ENCODE measurements at regions not wholly inside any gene's neighbourhood (a gene's known extent, or its start where the extent isn't known, plus 50 kb on each side); places are given as distances from the start of the nearest gene placed in this dataset.

GRCh38 chr2:133814890-133815289 is 246.6 kb upstream of the NCKAP5 start:
- no peak for DNase-seq

GRCh38 chr2:133816037-133816436 is 247.8 kb upstream of the NCKAP5 start:
- no peak for DNase-seq

GRCh38 chr2:133817680-133818566 is 249.7 kb upstream of the NCKAP5 start:
- no peak for DNase-seq

- DNase-seq = no peak
Measured at GRCh38 chr2:133818661-133819060, 250.4 kb upstream of the NCKAP5 start.

DNA sequence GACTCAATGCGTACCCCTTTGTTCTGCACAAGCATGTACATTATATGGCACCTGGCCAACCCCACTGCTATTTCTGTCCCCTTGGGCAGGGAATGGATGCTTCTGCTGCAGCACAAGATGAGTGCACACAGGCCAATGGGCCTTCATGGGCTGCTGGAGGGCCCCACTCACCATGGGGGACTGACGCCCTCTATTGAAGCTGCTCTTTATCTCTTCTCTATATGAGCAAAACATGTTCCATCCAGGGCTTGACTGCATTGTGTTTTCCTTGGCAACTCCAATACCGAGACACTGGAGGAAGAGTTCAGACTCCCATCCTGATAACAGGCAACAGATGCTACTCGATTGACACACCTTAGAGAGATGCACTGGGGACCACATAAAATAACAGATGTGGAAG is 251.6 kb upstream of the NCKAP5 start:
- no peak for DNase-seq

DNA sequence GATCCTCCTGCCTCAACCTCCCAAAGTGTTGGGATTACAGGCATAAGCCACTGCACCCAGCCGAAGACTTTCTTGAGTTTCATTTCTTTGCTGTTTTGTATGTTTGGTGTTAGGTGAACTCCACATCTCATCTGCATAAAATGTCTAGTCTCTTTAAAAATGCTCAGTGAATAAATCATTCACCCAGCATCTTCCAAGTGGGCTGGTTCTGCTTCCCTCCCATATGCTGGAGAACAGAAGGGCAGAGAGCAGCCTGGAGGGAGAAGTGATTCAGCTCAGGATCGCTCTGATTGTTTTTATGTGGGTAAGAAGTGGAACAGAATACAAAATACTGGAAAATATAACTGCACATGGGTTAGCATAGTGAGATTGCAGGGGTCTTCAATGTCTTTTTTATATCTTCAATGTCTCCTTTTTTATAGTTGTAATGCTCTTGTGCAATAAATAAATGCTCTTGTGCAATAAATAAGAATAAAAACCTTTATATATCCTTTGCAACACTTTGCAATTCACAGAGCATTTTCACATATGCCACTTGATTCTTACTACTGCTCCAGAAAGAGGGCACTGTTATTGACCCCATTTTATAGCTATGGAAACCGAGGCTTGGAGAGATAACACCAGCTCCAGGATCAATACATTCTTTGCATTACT is 253.0 kb upstream of the NCKAP5 start:
- no peak for DNase-seq

- no peak for DNase-seq
Measured at GRCh38 chr2:133822517-133823225, 254.4 kb upstream of the NCKAP5 start.

DNA sequence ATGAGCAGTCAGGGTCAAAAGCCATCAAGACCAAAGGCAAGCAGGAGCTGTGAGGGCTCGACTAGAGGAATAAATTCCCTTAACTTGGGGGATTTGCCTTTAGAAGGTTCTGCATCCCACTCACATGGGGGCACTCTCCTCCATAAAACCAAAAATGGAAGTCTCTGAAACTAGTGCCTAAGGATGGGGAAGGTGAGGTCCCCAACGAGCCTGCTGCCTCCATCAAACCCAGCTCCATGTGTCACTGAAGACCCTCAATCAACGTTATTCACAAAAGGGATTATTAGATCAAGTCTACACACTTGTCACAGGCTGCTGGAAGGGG is 254.9 kb upstream of the NCKAP5 start:
- DNase-seq = no peak

DNA sequence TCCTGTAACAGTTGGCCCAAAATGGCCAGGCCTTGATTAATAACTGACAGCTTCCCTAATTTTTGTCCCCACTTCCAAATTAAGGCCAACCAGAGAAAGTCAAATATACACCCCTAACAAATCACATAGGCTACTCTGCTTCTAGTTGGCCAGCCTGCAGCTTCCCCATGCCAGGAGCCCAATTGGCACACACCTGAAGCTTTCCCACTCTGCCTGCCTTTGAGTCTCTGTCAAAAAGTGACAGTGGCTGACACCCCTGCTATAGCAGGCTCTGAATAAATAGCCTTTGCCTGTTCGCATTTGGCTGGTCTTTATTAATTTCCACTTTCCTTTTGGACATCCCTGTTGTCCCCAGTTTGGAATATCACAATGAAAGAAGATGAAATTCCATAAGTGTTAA is 256.6 kb upstream of the NCKAP5 start:
- no peak for DNase-seq

GRCh38 chr2:133825778-133826177 is 257.5 kb upstream of the NCKAP5 start:
- DNase-seq = no peak

GRCh38 chr2:133828913-133829312 is 260.6 kb upstream of the NCKAP5 start:
- DNase-seq = no peak

GRCh38 chr2:133829450-133830020 is 261.3 kb upstream of the NCKAP5 start:
- DNase-seq = no peak

GRCh38 chr2:133833746-133834145 is 265.5 kb upstream of the NCKAP5 start:
- no peak for DNase-seq

GRCh38 chr2:133835821-133836619 is 267.8 kb upstream of the NCKAP5 start:
- DNase-seq = no peak

DNA sequence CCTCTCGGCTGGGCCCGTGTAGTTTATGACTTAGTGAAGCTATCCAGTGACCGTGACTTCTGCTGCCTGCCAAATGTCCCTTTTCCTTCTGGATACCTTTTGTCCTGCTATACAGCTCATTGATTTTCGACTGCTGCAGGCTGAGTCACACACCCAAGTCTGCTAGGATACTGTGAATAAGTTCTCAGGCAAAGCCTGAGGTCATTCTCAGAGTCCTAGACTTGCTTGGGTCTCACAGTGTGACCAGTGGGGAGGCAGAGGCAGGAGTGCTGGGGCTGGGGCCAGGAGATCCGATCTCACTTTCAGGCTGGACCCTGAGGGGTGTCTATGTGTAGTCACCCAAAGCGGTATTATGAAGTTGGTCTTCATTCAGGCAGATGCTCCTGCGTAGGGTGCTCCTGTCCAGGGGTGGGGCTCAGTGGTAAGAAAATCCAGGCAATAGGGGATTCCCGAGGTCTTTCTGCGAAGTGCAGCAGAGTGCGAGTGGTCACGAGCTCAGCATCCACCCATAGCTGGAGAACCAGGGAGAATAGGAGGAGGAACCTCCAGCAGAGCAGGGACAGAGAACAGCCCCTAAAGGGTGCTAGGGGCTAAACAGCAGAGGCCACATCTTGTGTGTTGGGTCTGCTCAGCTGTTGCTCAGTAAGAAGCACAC is 268.6 kb upstream of the NCKAP5 start:
- no peak for DNase-seq

GRCh38 chr2:133837441-133838094 is 269.3 kb upstream of the NCKAP5 start:
- DNase-seq = no peak

DNA sequence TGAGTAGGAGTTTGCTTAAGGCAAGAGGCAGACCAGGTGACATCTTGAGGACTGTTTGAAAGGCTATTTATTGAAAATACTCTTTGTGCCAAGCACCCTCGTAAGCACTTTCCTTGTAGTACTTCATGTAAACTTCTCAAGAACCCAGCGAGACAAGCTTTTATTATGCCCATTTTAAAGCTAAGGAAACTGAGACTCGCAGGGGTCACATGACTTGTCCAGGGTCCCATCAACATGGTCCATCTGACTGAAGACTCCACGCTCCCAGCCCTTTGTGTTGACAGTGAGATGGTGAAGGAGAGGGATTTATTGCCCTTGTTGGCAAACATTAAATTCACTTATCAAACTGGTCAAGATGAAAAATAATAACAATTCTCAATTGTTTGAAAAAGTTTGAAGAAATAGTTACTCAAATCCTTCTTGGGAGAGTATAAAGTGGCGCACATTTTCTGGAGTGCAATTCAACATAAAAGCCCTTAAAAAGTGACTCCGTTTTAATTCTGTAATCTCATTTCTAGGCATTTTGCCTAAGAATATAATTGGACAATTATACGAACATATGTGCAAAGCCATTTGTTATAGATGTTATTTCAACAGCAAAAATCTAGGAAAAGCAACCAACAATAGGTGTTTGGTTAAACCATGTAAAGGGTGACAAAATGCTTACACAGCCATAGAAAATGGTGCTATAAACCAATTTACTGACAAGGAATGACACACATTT is 270.5 kb upstream of the NCKAP5 start:
- DNase-seq = no peak

- no peak for DNase-seq
Measured at GRCh38 chr2:133839677-133840076, 271.4 kb upstream of the NCKAP5 start.

DNA sequence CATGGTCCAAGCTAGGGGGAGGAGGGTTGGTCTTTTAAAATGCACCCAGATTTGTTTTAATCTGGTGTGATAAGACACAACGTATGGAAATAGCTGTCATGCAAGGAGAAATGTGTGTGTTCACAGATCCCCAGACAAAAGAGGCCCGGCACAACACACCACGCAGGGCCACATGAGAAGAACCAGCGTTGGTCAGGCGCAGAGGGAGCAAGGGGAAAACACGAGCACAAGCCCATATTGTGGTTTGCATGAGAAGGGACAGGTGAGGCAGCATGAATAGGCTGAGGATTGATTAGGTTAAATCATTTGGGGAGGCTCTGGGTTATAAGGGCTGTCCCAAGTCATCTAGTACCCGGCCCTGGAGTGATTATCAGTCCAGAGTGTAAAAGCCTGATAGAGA is 272.5 kb upstream of the NCKAP5 start:
- DNase-seq = no peak

GRCh38 chr2:133841900-133842299 is 273.6 kb upstream of the NCKAP5 start:
- no peak for DNase-seq

DNA sequence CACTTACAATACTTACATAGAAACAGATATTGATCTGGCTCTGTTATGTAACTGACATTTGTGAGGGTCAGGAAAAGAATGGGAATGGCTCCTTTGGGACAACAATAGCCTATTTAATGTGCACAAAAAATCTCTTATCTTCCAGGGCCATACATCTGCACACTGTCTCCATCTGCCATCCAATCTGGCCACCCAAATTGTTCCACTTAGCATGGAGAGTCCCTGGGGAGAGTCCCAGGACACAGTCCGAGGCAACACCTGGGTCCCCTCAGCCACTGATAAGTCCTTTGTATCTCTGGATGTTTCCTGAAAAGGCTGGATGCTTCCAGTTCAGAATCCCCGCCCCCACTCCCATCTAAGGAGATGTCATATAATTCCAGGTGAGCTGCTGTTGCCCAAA is 274.2 kb upstream of the NCKAP5 start:
- DNase-seq = no peak

Data from activated T-cell treated with anti-CD3 and anti-CD28 coated beads, Interleukin-2, amount 50 U/mL, for 48 hours (primary cell).